Breast epithelium (tissue), 3 donors: ENCODE measurements at regions not wholly inside any gene's neighbourhood (a gene's known extent, or its start where the extent isn't known, plus 50 kb on each side); places are given as distances from the start of the nearest gene placed in this dataset.

ENCODE experiments used
- CTCF ChIP-seq, 3 donors: fragments of 450-650 bp; IDR thresholded peaks; one replicate each; pipeline ENCODE4 v1.5.1; 2016 to 2017; ENCODE audit warnings: antibody characterized with exemption in 3 of 3, mild to moderate bottlenecking in 3 of 3, moderate library complexity in 3 of 3
- POLR2A ChIP-seq: fragments of 450-650 bp; IDR thresholded peaks from one replicate; pipeline ENCODE4 v1.6.1; 2016; ENCODE audit warnings: antibody characterized with exemption, mild to moderate bottlenecking, moderate library complexity
- POLR2AphosphoS5 ChIP-seq, 3 donors: sonication (generic); formaldehyde crosslinking; IDR thresholded peaks; one replicate each; pipeline ENCODE4 v1.6.1; 2017; ENCODE audit warnings: antibody characterized with exemption in 3 of 3

- no peak for TF ChIP-seq POLR2A
- TF ChIP-seq CTCF (IDR thresholded peaks at IDR 0.05) = no peak
- no peak for TF ChIP-seq POLR2AphosphoS5 (IDR thresholded peaks at IDR 0.05)
Measured at GRCh38 chr2:67752969-67753368, 309.8 kb downstream of the C1D start.
